Muscle layer of duodenum (tissue), 2 donors: ENCODE measurements at regions not wholly inside any gene's neighbourhood (a gene's known extent, or its start where the extent isn't known, plus 50 kb on each side); places are given as distances from the start of the nearest gene placed in this dataset.
"Not testable (repeated sequence)": the region's sequence is repeated elsewhere in the genome, so short reads cannot be mapped to it uniquely, and the experiment has no call there.

Experiments used
- H3K27ac ChIP-seq: one replicate; pipeline ENCODE4 v1.7.0; 2013; ENCODE audit warnings: mild to moderate bottlenecking, low read length
- H3K27me3 ChIP-seq: one replicate; pipeline ENCODE4 v1.7.0; 2013; ENCODE audit warnings: low read depth, mild to moderate bottlenecking, control low read depth, low read length
- H3K36me3 ChIP-seq, 2 donors: one replicate each; pipeline ENCODE4 v1.7.0; 2013; ENCODE audit warnings: low read length in 2 of 2, control low read depth in 1 of 2, mild to moderate bottlenecking in 1 of 2; ENCODE audit not compliant: insufficient read depth in 2 of 2, control insufficient read depth in 1 of 2
- H3K4me1 ChIP-seq, 2 donors: one replicate each; pipeline ENCODE4 v1.7.0; 2013; ENCODE audit warnings: low read length in 2 of 2, mild to moderate bottlenecking in 2 of 2, control low read depth in 1 of 2, moderate library complexity in 1 of 2; ENCODE audit not compliant: insufficient read depth in 2 of 2, control insufficient read depth in 1 of 2
- H3K4me3 ChIP-seq, 2 donors: one replicate each; pipeline ENCODE4 v1.7.0; 2013; ENCODE audit warnings: low read length in 2 of 2, low read depth in 1 of 2, mild to moderate bottlenecking in 1 of 2
- H3K9me3 ChIP-seq, 2 donors: one replicate each; pipeline ENCODE4 v1.7.0; 2013; ENCODE audit warnings: low read length in 2 of 2, control low read depth in 1 of 2, mild to moderate bottlenecking in 1 of 2; ENCODE audit not compliant: control insufficient read depth in 1 of 2
- donor health status: healthy.

DNA sequence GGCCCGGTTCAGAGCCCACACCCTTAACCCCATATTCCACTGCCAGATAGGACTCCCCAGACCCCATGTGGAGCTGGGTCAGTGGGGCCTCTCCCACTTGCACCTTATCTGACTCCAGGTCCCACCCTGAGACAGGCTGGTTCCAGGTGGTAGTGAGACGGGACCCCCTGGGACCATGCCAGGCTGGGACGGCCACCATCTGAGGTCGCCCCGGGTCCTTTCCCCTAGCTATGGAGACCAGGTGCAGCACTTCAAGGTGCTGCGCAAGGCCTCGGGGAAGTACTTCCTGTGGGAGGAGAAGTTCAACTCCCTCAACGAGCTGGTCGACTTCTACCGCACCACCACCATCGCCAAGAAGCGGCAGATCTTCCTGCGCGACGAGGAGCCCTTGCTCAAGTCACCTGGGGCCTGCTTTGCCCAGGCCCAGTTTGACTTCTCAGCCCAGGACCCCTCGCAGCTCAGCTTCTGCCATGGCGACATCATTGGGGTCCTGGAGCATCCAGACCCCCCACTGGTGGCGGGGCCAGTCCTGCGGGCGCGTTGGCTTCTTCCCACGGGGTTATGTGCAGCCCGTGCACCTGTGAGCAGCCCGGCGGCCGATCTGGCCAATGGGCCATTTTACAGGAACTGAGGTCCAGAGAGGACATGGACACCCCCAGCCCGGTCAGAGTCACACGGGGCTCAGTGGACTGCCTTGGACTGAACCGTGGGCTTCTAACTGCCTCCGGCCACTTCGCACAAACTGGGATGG, 410.5 kb upstream of the CAMK1G start:
- H3K4me3 ChIP-seq, H3K4me1 ChIP-seq, H3K9me3 ChIP-seq, H3K27me3 ChIP-seq, H3K27ac ChIP-seq, H3K36me3 ChIP-seq: not testable (repeated sequence)

DNA sequence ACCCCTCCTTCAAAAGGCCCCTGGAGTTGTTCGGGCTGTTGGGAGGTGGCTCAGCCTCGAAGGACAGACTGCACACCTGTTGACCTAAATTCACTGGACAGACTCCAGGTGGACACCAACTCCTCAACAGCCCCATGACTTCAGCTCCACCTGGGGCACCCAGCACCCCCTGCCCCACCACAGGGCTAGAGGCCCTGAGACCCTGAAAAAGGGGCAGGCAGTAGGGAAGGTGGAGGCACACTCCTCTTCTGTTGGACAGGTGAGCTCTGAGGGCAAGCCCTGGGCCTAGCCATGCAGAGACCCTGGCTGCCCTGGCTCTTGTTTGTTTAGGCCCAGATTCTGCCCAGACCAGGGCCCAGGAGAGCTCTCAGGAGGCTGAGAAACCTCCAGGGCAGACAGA, 409.7 kb upstream of the CAMK1G start:
- not testable (repeated sequence) for H3K4me1 ChIP-seq, H3K4me3 ChIP-seq, H3K27ac ChIP-seq, H3K36me3 ChIP-seq, H3K9me3 ChIP-seq, H3K27me3 ChIP-seq

DNA sequence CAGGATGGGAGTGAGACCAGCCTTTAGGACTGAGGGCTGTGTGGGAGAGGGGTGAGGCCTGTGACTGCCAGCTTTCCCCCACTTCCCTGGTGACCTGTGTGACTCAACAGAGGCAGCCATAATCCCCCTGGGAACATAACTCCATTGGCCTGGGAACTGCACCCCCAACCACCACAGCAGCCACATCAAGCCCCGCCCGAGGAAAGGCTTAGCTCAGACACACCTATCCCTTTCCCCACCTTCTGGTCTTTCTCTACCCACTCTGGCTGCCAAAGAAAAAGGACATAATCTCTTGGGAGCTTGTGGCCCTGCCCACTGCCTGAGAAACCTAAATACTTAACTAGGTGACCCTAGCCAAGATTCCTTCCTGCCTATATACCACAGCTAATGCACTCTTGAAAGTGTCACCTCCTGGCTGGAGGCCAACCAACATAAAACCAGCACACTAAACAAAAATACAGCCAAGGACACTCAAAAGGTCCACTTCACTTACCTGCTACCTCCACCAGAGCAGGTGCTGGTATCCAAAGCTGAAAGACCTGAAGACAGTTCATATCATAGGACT, 406.6 kb upstream of the CAMK1G start:
- H3K9me3 ChIP-seq: peaks cover 0 to 11% of the 10 kb centered on the region in 2 donors

DNA sequence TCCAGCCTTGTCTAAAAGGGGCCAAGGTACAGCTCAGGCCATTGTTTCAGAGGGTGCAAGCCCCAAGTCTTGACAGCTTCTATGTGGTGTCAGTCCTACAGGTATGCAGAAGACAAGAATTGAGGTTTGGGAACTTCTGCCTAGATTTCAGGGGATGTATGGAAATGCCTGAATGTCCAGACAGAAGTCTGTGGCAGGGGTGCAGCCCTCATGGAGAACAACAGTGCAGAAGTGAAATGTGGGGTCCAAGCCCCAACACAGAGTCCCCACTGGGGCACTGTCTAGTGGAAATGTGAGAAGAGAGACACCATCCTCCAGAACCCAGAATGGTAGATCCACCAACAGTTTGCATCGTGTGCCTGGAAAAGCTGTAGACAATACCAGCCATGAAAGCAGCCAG, 400.3 kb upstream of the CAMK1G start:
- Histone ChIP-seq H3K4me3 (no peak overlapping the region), H3K9me3 (peaks cover 0 to 13% of the 10 kb centered on the region in 2 donors), H3K27ac (no peak overlapping the region), H3K36me3 (no peaks in the 10 kb centered on the region), H3K4me1 (no peaks in the 10 kb centered on the region), H3K27me3 (no peaks in the 10 kb centered on the region)

More for the DNA sequence above, 406.6 kb upstream of the CAMK1G start:
- Histone ChIP-seq H3K4me1 (no peaks in the 10 kb centered on the region), H3K27me3 (no peaks in the 10 kb centered on the region), H3K4me3 (peak overlapping the region in 1 of 2 donors; percentile 14), H3K36me3 (no peaks in the 10 kb centered on the region), H3K27ac (no peak overlapping the region)

DNA sequence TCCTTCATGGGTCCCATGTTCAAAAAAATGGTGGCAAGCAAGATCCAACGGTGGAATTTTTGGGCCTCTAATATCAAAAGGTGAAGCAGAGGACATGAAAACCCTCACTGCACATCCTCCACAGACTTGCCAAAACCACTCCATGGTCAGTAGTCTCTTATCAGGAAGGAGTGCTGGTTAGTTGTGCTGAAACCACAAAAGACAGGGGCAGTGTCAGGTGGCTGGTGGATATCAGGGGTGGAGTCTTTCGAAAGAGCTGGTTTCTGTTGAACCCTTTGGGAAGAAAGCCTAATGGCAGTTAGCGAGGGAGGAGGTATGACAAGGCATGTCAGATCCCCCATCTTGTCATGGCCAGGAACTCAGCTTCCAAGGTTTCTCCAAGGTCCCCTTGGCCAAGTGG, 395.9 kb upstream of the CAMK1G start:
- H3K4me3 ChIP-seq: no peak overlapping the region
- H3K9me3 ChIP-seq: peaks cover 0 to 5% of the 10 kb centered on the region in 2 donors
- H3K27ac ChIP-seq: no peak overlapping the region
- H3K27me3 ChIP-seq: no peaks in the 10 kb centered on the region
- H3K4me1 ChIP-seq: no peaks in the 10 kb centered on the region
- no peaks in the 10 kb centered on the region for H3K36me3 ChIP-seq

DNA sequence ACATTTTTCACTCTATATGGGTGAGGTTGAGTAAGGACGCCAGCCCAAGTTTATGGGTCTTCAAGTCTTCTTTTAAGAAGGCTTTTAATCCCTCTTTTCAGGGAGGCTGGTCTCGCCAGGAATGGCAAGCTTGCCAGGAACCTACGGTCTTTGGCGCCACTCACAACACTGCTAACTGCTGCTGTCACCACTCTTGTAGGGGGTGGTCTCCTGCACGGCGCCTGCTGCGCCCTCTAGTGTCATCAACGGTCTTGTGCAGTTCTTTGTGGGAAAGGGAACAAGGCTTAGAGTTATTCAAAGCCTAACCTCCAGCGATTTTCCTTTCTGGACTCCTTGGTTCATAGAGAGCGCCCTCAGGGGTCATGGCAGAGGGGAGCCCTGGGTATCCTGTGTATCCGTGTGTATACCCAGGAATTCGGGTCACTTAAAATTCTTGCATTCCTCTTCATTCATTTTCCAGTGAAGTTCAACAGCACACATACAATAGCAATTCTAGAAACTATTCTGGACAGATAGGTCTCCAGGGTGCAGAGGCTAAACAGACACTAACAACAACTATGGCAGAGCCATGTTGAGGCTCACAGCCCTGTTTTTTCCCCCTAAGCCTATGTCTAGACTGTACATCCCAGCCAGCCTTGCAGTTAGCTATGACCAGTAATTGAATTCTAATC, 392.8 kb upstream of the CAMK1G start:
- no peaks in the 10 kb centered on the region for H3K27me3 ChIP-seq
- no peaks in the 10 kb centered on the region for H3K4me1 ChIP-seq
- H3K27ac ChIP-seq: no peak overlapping the region
- H3K9me3 ChIP-seq: peaks cover 0 to 6% of the 10 kb centered on the region in 2 donors
- H3K36me3 ChIP-seq: no peaks in the 10 kb centered on the region
- H3K4me3 ChIP-seq: no peak overlapping the region

DNA sequence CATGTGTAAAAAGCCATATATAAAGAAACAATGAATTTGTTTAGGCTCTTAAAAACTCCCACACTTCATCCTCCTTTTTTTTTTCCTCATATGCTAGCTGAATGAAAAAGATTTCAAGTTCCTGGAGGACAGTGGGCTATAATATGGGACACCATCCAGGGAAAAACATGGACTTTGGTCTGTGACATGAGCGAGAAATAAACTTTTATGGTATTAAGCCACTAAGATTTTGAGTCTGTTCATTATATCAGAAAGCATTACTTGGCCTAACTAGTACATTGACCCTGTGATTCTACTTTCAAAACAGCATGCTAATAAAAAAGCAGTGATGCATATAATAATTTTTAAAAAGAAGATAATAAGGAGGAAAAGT, 392.3 kb upstream of the CAMK1G start:
- H3K27me3 ChIP-seq: no peaks in the 10 kb centered on the region
- no peaks in the 10 kb centered on the region for H3K4me1 ChIP-seq
- H3K9me3 ChIP-seq: peaks cover 0 to 11% of the 10 kb centered on the region in 2 donors
- no peak overlapping the region for H3K27ac ChIP-seq
- no peaks in the 10 kb centered on the region for H3K36me3 ChIP-seq
- no peak overlapping the region for H3K4me3 ChIP-seq

DNA sequence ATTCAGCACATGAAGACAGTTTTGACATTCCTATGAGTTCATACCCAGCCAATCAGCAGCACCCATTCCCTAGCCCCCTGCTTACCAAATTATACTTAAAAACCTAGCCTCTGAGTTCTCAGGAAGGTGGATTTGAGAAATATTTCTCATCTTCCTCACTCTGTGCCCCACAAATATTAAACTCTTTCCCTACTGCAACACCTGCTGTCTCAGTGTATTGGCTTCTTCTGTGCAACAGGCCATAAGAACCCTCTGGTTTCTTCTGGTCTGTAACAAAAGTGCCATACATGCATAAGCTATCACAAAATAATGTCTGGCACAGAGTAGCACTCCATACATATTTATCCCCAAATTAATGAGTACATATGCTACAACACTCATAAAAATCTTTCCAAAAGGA, 387.4 kb upstream of the CAMK1G start:
- no peaks in the 10 kb centered on the region for H3K36me3 ChIP-seq

DNA sequence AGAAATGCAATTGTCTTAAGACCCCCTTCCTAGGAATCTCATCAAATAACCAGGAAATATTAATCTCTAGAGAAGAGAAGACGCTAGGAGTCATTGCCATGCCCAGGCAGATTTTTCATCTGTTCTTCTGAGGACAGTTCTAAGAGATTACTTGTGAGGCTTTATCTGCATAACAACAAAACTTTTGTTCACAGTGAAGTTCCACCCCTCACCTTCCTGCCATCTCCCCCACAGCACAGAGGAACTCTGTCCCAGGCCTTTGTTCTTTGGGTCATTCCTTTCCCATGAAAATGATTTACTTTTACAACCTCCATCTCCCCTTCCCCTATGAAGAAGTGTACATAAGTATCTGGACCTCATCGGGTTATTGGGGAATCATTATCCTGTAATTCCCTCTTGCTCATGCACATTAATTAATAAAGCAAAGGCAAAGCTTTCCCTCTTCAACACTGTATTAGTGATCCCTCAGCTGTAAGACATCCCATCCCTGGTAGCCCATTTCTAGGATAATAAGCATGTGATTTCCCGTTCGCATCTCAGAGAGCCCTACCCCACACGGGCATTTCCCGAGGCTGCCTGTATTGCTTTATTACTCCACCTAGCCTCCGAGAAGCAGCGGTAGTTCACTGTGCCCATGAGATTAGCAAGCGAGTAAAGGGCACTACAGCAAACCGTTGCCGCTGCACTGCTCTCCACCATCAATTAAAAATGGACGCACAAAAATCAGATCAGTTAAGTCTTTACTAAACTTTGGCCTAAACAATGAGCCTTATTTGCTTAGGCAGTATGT, 384.4 kb upstream of the CAMK1G start:
- no peaks in the 10 kb centered on the region for H3K36me3 ChIP-seq
- no peak overlapping the region for H3K4me3 ChIP-seq
- H3K4me1 ChIP-seq: no peaks in the 10 kb centered on the region
- H3K27ac ChIP-seq: no peak overlapping the region
- no peaks in the 10 kb centered on the region for H3K27me3 ChIP-seq
- H3K9me3 ChIP-seq: peaks cover 8 to 20% of the 10 kb centered on the region in 2 donors

More for the DNA sequence above, 387.4 kb upstream of the CAMK1G start:
- H3K9me3 ChIP-seq: peaks cover 8 to 20% of the 10 kb centered on the region in 2 donors
- no peaks in the 10 kb centered on the region for H3K27me3 ChIP-seq
- peak overlapping the region in 1 of 2 donors; percentile 28 for H3K4me3 ChIP-seq
- no peak overlapping the region for H3K27ac ChIP-seq
- no peaks in the 10 kb centered on the region for H3K4me1 ChIP-seq

DNA sequence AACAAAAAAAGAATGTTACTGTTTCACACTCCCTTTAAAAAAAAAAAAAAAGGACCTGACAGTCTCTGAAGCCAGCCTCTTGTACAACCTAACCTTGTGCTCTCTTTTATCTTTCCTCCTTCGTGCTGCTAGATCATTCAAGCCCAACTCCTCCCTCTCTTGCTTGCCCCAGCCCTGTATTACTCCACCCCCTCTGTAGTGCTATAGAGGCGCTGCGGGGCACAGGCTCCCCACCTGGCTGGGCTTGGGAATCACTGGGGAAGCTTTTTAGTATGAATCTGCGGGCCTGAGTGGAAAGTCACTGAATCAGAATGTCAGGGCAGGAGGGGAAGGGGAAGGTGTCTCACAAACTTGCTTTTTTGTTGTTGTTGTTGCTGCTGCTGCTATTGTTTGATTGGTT, 383.7 kb upstream of the CAMK1G start:
- Histone ChIP-seq H3K4me3 (no peak overlapping the region), H3K27ac (no peak overlapping the region)

DNA sequence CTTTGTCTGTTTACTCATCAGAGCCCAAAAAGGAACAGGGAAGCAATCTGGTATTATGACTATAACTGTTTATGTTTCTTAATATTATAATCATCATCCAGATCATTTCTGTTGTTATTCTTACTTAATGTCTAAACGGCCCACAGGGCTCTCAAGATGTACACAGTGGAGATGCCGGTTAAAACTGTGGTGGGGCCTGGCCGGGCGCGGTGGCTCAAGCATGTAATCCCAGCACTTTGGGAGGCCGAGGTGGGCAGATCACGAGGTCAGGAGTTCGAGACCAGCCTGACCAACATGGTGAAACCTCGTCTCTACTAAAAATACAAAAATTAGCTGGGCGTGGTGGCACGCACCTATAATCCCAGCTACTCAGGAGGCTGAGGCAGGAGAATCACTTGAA, 381.2 kb upstream of the CAMK1G start:
- not testable (repeated sequence) for H3K4me3 ChIP-seq, H3K27me3 ChIP-seq, H3K9me3 ChIP-seq, H3K27ac ChIP-seq, H3K4me1 ChIP-seq, H3K36me3 ChIP-seq

More for the DNA sequence above, 383.7 kb upstream of the CAMK1G start:
- H3K36me3 ChIP-seq: no peaks in the 10 kb centered on the region
- H3K27me3 ChIP-seq: no peaks in the 10 kb centered on the region
- H3K4me1 ChIP-seq: no peaks in the 10 kb centered on the region
- peaks cover 8 to 20% of the 10 kb centered on the region in 2 donors for H3K9me3 ChIP-seq
